Ascending aorta (tissue), 2 donors: ENCODE measurements at regions not wholly inside any gene's neighbourhood (a gene's known extent, or its start where the extent isn't known, plus 50 kb on each side); places are given as distances from the start of the nearest gene placed in this dataset.

Experiments used
- DNase-seq, 2 donors: peaks; one replicate each; pipeline ENCODE4 v3.0.0-alpha.2; 2019; ENCODE audit warnings: low spot score in 2 of 2
- H3K27ac ChIP-seq, 2 donors: fragments of 200-600 bp; sonication (generic); one replicate each; pipeline ENCODE4 v1.5.1; 2016 to 2017; ENCODE audit warnings: mild to moderate bottlenecking in 1 of 2
- H3K27me3 ChIP-seq: fragments of 200-600 bp; sonication (generic); one replicate; pipeline ENCODE4 v1.5.1; 2017
- H3K36me3 ChIP-seq, 2 donors: fragments of 200-600 bp; sonication (generic); one replicate each; pipeline ENCODE4 v1.5.1; 2016
- H3K4me1 ChIP-seq, 2 donors: fragments of 200-600 bp; sonication (generic); one replicate each; pipeline ENCODE4 v1.5.1; 2016 to 2017; ENCODE audit warnings: mild to moderate bottlenecking in 1 of 2
- H3K4me3 ChIP-seq, 2 donors: fragments of 200-600 bp; sonication (generic); one replicate each; pipeline ENCODE4 v1.5.1; 2016 to 2017; ENCODE audit warnings: mild to moderate bottlenecking in 1 of 2
- H3K9me3 ChIP-seq, 2 donors: fragments of 200-600 bp; sonication (generic); one replicate each; pipeline ENCODE4 v1.5.1; 2016
- CTCF ChIP-seq, 3 experiments: fragments of 200-600 bp in 2 of 3; fragments of 450-650 bp in 1 of 3; sonication (generic) in 2 of 3; IDR thresholded peaks; one replicate each; pipeline ENCODE4 v1.5.1; 2016 to 2019; ENCODE audit warnings: antibody characterized with exemption in 3 of 3, mild to moderate bottlenecking in 1 of 3, moderate library complexity in 1 of 3
- intact Hi-C: fragments of 100-400 bp; cut with DNase I; formaldehyde crosslinking; loops from one replicate; pipeline ENCODE4 v1.15.1; 2023

DNA sequence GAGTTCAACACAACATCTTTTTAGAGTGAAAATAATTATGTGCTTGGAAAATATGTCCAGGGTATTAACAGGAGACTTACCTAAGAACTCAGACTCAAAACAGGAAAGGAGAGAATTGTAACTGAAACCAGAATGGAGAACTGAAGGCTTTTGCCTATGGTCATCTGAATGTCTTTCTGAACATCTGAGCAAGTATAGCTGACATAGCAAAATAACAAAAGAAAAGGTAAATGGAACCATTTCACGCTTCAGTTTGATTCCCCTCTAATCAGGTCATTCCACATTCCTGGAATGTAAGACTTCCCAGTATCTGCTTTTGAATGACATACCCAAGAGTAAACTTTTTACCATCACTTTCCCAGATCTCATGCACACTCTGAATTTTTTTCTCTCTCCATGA, 500.4 kb upstream of the HS3ST1 start:
- intact Hi-C loops: no loop called here
- Histone ChIP-seq H3K4me3 (no peak overlapping the region), H3K9me3 (no peaks in the 10 kb centered on the region), H3K27me3 (no peaks in the 10 kb centered on the region), H3K27ac (no peak overlapping the region), H3K4me1 (no peaks in the 10 kb centered on the region), H3K36me3 (no peaks in the 10 kb centered on the region)
- DNase-seq: no peak
- no peak for TF ChIP-seq CTCF (IDR thresholded peaks at IDR 0.05)

GRCh38 chr4:11919316-11919715, 490.6 kb upstream of the HS3ST1 start:
- intact Hi-C loops: no loop called here
- no peaks in the 10 kb centered on the region for H3K36me3 ChIP-seq
- no peaks in the 10 kb centered on the region for H3K27me3 ChIP-seq
- DNase-seq: no peak
- H3K4me3 ChIP-seq: no peak overlapping the region
- H3K27ac ChIP-seq: no peak overlapping the region
- no peak for TF ChIP-seq CTCF (IDR thresholded peaks at IDR 0.05)
- H3K4me1 ChIP-seq: no peaks in the 10 kb centered on the region
- H3K9me3 ChIP-seq: no peaks in the 10 kb centered on the region

- Histone ChIP-seq H3K4me3 (no peak overlapping the region), H3K27ac (no peak overlapping the region), H3K36me3 (no peaks in the 10 kb centered on the region), H3K27me3 (no peaks in the 10 kb centered on the region), H3K9me3 (no peaks in the 10 kb centered on the region), H3K4me1 (no peaks in the 10 kb centered on the region)
- intact Hi-C loops: no loop called here
- DNase-seq: no peak
- no peak for TF ChIP-seq CTCF (IDR thresholded peaks at IDR 0.05)
These were observed 485.7 kb upstream of the HS3ST1 start for GRCh38 chr4:11914406-11914805.

DNA sequence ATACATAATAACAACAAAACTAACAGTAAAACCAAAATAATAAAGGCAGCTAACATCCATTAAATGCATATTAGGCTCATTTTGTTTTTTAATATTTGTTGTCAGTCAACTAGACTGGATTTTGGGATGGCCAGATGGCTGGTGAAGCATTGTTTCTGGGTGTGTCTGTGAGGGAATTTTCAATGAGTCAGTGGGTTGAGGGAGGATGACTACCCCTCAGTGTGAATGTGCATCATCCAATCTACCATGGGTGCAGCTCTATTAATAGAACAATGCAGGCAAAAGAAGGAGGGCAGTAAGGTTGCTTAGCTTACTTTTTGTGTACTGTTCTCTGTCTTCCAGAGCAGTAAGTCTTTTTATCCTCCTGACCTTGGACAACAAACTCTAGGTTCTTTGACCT, 484.2 kb upstream of the HS3ST1 start:
- DNase-seq: no peak
- H3K36me3 ChIP-seq: no peaks in the 10 kb centered on the region
- intact Hi-C loops: no loop called here
- TF ChIP-seq CTCF (IDR thresholded peaks at IDR 0.05): no peak
- no peaks in the 10 kb centered on the region for H3K27me3 ChIP-seq
- H3K4me1 ChIP-seq: no peaks in the 10 kb centered on the region
- H3K4me3 ChIP-seq: no peak overlapping the region
- no peak overlapping the region for H3K27ac ChIP-seq
- no peaks in the 10 kb centered on the region for H3K9me3 ChIP-seq

GRCh38 chr4:11910812-11911211, 482.1 kb upstream of the HS3ST1 start:
- no peak for TF ChIP-seq CTCF (IDR thresholded peaks at IDR 0.05)
- intact Hi-C loops: no loop called here
- Histone ChIP-seq H3K4me1 (no peaks in the 10 kb centered on the region), H3K27ac (no peak overlapping the region), H3K27me3 (no peaks in the 10 kb centered on the region), H3K9me3 (no peaks in the 10 kb centered on the region), H3K4me3 (no peak overlapping the region), H3K36me3 (no peaks in the 10 kb centered on the region)
- DNase-seq: no peak

- DNase-seq: no peak
- TF ChIP-seq CTCF (IDR thresholded peaks at IDR 0.05): no peak
- Histone ChIP-seq H3K9me3 (no peaks in the 10 kb centered on the region), H3K4me1 (no peaks in the 10 kb centered on the region), H3K27me3 (no peaks in the 10 kb centered on the region), H3K27ac (no peak overlapping the region), H3K4me3 (no peak overlapping the region), H3K36me3 (no peaks in the 10 kb centered on the region)
- intact Hi-C loops: no loop called here
These were observed 480.0 kb upstream of the HS3ST1 start for GRCh38 chr4:11908712-11909111.
